GM19035 (cell line): ENCODE measurements at regions not wholly inside any gene's neighbourhood (a gene's known extent, or its start where the extent isn't known, plus 50 kb on each side); places are given as distances from the start of the nearest gene placed in this dataset.

Experiments used
- ATAC-seq: cut with Tn5 transposase; IDR thresholded peaks from one replicate; pipeline ENCODE4 v1.9.1; 2021; ENCODE audit not compliant: unreplicated experiment

DNA sequence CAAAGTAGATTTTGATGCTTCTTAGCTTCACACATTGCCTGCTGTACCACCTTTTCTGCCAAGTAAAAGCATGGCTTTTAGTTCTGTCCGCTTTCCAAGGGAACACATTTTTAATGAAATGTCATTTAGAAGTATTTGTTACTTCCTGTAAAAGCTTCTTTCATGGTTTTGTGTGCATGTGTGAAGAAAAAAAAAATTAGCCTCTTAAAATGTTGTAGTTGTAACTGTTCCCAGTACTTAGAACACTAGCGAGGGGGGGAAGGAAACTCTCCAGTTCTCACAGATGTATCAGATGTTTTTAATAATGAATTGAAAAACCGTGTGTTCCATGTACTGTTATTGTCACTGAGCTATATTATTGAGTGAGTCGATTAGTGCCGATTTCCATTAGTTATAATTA is 568.3 kb upstream of the ADGRL2 start:
- ATAC-seq = no peak

DNA sequence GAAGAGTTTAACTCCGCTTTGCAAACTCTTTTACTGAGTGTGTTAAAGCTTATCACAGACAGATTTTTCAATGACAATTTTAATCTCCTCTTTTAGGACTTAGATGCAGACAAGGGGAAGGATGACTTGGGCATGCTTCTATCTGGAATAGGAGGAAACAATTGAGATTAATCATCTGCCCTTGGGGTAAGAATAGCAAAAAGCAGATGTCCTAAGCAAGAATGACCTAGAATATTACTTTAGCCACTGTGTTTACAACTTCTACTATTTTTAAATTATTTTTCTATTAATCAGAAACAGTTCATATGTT is 569.0 kb upstream of the ADGRL2 start:
- ATAC-seq = no peak

DNA sequence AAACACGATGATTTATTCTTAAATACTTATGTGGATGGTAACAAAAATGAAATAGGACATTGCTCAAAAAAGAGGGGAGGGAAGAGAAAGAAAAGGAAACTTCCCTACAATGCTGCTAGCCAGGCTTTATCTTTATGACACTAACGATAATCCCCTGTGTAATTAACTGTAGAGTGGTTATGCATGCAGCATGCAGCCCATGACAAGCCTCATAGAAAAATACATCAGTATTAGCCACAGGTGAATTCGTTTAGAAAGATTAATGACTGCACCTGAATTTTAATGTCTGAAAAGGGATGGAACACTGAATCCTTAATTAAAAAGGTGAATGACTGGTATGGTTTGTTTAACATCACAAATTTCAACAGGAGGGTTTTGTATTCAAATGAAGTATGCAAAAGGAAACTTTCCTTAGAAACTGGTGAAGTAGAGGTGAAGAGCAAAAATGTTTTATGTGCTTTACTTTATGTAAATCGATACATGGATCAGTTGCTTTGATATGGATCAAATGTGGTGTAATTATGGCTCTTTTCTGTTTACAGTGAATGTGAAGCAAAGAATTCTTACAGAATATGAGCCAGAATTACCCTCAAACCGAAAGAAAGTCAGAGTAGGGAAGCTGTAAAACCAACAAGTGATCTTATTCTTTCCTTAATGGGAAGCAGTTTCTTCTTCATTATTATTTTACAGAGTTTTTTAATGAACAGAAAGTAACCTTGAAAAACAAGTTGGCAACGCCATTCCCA is 569.6 kb upstream of the ADGRL2 start:
- no peak for ATAC-seq

DNA sequence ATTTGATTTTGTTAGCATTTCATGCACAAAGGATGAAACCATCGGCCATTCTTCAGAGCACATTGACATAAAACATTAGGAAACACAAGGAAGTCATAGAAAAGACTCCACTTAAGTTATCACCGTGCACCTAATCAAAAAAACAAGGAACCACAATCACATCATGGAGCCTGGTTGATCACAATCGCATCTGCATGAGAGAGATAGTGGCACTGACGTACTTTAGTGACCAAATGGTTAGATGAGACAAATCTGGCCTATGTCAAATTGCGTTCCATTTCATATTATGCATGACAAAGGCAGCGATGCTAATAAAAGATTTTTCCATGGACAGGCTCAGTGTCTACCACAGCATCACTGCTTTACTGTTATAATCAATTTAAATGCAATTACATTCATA is 571.8 kb upstream of the ADGRL2 start:
- ATAC-seq = no peak

DNA sequence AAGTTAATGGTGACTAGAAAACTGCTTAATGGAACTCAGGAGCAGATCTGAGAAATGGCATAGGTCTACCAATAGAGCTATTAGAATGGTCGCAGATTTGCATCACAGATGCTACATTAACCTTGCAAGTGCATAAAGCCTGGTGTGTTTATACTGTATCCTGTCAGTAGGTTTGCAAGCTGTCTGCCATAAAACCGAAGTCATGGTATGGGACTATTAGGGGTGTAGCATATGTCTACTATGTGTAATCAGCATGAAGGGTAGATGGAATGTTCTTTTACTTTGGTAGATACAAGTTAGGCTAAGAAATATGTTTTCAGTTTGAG is 574.2 kb upstream of the ADGRL2 start:
- no peak for ATAC-seq

DNA sequence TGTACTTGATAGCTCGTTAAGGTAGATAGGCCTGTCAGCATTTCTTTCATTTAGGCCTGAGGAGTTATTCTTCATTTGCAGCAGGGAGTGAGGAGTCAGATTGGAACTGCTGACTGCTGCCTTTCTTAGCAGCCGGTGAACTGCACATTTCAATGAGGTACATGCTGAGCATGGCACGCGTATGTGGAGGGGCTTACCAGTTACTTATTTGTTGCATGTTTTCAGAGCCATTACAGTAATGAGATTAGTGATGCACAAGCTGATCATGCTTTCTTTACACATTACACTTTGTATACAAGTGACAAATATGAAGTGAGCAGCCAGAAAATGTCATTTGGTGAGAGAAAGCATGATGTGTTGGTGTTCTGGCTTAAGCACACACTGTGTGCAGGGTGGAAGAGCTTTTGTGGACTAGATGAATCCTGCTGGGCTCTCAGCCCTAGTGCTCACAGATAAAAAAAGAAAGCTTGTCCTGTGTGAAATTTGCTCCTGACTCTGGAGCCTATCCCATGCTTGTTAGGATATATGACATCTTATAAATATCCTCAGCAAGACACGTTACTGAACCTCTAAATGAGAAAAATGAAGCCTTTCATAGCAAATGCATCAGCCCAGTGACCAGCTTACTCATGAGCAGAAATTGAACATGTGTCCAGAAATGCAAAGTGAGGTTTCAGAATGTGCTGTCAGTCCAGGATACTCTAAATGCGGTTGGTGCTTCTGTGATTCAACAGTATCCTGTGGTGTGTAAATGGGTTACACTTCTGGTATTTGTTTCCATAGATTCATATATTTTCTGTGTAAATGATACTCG is 574.7 kb upstream of the ADGRL2 start:
- peak; percentile 92 for ATAC-seq

DNA sequence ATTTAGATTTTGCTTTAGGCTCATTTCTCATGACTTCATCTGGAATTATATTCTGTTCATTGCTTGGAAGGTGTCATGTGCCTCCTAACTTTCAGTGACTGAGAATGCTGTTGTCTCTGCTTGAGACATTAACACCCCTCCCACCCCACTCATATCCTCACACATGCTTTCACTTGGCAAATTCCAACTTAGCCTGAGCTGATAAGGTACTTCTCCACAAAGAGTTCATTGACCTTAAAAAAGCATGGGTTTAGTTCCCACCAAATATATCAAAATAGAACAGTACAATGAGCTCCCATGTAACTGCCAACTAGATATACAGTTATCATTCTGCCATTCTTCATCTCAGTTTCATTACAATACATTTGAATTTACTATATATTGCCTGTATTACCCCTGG is 576.5 kb upstream of the ADGRL2 start:
- no peak for ATAC-seq

DNA sequence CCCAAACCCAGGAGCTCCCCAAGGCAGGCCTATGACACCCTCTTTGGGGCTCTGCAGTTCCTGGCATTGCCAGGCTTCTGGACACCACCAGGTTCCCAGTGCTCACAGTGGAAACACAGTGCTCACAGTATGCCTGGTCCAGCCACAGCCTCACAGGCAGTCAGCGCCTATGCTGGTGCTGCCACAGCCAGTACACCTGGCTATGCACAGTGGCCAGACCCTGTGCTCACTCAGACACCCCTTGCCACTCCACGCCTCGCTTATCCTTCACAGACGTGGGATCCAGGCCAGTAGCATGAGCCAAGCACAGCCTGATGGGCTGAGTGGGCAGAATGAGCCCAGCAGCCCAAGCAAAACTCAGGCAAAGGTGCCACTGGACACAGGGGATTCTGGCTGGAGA is 579.2 kb upstream of the ADGRL2 start:
- ATAC-seq = no peak

DNA sequence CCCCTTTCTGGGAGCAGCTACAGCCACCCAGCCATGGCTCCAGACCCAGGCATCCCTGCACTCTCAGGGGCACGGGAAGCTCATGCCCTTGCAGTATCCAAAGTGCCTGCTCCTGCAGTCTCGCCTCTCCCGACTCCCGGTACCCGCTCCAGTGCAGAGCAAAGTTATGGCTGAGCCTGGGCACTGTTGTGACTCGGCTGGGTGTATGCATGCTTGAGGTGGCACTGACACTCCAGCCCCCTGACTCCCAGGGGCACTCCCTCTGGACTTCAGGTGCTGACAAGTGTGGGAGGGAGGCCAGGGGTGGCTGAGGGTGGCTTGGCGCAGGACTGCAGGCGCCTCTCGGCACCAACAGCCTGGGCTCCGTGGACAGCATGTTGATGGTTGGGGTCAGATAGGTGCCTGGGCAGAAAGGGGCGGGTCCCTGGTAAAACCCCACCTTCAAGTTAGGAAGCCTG is 580.1 kb upstream of the ADGRL2 start:
- ATAC-seq = no peak

DNA sequence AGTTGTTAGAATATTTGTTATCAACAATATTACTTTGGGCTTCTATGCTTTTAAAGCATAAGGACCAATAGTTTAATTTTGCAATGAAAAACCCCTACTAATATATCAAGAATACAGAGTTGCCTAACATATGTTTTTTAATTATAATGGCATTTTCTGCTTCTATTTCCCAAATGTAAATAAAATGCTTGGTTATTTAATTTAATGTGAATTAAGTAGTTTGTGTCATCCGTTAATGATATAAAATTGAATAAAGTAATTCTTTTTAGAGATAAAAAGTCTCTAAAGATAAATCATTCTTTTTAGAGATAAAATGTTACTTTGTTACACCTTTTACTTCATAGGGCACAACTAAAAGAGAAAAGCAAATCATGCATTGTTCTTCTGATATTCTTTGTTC is 583.7 kb upstream of the ADGRL2 start:
- no peak for ATAC-seq

DNA sequence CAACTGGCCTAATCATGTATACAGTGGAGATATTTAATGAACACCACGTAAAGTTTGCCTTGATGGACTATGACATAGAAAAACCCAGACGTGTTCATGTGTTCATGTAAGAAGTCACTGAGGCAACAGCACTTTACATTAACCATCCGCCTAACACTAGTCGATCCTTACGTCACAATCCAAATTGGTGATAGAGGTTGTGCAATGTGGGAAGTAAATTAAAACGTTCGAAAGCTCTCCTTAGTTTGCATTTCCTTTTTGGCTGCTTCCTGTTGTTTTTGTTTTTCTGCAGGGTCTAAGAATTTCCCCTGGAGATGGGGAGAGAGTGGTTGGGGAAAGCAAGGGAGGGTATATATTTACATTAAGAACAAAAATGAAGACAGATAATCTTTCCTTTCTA is 587.5 kb upstream of the ADGRL2 start:
- ATAC-seq = no peak

DNA sequence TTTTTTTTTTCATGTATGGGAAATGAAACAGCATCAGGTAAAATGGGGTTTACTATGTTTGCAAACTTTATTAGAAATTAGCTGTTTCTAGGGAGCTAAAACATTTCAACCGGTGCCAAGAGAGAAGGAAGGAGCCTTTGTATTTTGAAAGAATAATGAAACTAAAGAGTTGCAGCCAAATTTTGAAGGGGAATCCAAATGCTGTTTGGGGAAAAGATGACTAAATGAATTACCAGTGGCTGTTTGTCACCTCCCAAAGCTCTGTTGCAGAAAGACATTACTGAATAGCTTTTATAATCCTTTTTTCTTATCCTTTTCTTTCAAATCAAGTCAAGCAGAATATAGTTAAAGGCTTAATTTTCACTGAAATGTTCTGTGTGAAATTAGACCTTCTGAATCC is 591.3 kb upstream of the ADGRL2 start:
- ATAC-seq = no peak

DNA sequence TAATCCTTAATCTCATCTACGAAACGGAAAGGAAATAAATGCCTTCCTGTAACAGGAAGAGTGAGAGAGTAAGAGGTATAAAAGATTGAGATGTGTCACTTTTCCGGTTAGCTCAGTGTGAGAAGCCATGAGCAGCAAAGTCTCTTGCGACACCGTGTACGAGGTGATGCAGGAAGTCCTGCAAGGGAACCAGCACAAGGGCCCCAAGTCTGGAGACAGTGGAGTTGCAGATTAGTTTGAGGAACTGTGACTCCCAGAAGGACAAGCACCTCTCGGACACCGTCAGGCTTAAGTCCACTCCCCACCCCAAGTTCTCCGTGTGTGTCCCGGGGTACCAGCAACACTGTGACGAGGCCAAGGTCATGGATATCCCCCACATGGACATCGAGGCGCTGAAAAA is 592.3 kb upstream of the ADGRL2 start:
- no peak for ATAC-seq

DNA sequence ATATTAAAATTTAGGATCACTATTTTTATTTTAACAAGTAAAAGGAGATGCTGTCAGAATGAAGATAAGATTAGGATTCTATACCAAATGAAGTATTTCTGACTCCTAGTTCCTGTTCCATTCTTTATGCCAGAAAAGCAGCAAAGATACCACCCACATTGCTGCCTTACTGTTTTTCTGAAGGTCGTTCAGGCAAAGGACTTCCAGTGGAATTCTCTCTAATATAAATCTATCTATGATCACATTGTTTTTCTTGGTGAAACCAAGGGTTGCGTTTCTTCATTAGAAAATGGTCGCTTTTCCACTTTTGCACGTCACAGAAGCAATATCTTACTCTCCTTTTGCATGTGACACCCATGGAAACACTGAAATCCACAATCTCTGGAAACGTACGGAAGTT is 594.8 kb upstream of the ADGRL2 start:
- no peak for ATAC-seq

DNA sequence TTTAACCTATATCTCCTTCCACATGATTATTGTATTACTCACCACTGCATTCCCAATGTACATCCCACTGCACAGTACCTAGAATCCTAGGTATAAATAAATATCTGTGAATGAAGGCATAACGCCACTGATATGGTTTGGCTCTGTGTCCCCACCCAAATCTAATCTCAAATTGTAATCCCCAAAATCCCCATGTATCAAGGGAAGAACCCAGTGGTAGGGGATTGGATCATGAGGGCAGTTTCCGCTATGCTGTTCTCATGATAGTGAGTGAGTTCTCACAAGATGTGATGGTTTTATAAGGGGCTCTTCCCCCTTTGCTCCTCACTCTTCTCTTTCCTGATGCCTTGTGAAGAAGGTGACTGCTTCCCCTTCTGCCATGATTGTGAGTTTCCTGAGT is 599.0 kb upstream of the ADGRL2 start:
- no peak for ATAC-seq

DNA sequence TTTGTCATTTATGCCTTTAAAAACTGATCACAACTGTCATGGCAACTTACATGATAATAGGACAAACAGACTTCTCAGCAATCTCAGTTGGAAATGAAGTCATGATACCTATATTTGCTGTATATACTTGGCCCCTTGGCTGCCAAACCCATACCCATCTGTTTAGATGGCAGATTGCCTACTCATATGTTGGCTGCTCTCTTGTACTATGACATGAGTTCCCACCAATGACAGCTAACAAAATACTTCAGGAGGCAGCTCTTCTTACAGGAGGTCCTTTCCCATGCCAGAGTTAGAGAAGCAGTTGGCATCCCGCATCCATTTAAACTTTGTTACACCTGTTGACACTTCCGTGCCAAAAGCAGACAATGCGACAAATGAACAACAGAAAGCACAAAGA is 603.1 kb upstream of the ADGRL2 start:
- no peak for ATAC-seq

DNA sequence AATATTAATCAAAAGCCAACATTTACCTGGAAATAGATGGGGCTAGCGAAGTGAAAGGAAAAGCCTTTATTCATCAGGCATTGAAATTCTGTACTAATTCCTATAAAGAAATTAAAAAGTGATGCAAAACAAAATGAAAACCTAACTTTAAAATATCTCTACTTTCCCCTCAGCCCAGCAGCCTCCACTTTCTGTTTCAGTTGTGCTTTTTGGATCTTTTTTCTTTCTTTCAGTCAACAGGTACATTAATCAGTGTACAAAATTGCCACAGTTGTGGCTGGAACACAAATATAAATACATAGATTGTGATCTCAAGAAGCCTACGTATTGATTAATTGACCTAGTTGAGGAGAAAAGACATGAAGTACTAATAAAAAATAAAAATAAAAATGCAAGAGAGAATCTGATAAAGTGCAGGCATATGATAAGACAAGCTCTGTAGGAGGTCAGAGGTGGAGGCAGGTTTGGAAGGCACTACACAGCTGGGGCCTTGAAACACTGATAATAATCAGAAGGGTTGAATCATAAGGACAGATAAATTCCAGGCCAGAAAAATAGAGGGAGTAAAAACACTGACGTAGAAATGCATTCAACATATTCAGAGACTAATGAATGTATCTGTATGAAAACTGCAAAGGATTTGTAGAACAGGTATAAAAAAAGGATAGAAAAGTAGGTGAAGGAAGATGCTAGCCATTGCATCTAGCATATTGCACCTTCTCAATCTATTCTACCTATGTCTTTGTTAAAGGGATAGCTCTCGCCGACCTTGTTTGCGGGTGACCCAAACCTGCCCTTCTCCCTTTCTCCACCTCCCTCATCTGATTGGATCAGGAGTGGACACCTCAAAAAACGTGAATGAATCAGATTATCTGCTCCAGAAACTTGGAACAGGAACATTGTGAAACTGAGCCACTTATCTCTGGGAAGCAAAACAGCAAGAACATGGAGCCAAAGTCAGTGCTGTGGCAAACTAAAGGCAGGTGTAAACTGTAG is 607.8 kb upstream of the ADGRL2 start:
- no peak for ATAC-seq

DNA sequence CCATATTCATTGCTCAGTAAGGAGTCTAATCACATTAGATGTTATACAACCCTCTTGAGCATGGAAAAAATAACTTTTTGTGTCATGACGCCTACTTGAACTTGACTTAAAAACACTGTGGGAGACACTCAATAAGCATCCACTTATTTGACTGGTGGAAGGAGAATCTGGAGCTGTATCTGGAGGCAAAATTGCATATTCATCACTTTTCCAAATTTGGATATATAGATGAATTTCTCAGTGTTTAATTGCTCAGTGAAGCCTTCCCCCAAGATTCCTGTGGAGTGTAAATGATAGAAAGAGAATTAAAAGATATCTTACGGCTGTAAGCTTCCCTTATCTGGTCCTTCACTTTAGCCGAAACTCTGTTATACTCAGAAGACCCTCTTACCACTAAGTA is 610.7 kb upstream of the ADGRL2 start:
- ATAC-seq = no peak

DNA sequence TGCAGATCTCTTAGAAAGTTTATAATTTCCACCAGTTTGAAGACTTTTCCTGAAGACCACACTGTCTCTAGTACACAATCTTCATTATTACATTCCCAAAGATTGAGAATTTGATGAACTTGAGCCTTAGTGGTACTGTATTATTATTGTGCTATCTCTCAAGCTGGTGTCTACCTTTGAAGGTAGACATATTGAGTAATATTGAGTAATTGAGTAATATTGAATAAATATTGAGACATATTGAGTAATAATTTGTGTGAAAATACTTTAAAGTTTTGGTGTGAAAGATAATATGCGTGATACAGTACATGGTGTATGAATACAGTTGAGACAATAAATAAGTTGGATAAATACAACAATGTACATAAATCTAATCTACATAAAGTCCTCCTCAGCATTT is 613.1 kb upstream of the ADGRL2 start:
- no peak for ATAC-seq

DNA sequence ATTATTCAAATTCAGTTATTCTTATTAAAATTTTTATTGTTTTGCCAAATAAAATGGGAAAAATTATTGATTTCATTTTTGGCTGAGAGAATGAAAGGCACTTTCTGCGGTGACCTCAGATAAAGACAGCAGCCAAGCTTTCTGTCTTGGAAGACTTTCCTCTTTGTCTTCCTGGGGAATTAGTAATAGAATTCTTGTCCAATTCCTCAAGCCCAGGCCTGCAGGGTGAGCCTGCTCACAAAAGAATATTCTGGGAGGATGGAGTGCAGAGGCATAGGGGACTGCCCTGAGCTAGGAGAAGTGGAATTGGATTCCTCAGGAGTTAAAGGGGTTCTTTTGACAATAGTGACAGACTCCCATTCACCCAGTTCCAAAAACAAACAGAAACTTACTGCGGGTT is 614.5 kb upstream of the ADGRL2 start:
- no peak for ATAC-seq

DNA sequence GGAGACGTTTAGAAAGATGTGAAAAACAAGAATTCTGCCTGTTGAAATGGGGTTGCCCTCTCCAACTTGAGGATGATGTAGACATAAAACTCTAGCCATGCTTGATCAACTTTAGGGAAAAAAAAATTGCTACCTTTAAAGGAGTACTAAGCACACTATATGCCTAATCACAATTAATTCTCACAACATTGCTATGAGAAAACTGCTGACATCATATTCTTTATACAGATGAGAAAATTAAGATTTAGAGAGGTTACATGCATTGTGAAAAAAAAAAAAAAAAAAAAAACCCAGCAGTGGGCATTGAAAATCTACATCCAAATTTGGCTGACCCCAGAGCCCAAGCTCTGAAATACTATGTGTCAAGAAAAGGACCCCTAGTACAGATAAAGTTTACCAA is 617.2 kb upstream of the ADGRL2 start:
- ATAC-seq = no peak

DNA sequence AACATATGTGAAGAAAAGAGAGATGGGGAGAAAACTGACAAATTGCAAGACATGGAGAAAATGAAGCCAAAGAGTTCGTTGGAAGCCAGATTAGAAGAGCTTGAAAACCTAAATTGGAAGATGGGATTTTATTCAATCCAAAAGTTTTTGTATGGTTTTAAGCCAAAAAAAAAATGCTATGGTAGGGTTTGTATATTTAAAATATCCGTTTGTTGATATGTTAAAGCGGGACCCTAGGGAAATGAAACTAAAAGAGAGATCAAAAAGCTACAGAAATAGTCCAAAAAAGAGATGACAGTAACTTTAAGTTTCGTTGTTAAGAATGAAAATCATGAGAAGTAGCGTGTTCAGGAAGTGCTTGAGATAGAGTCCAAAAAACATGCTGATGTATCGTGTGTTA is 617.7 kb upstream of the ADGRL2 start:
- no peak for ATAC-seq
